ENCODE measurements at regions not wholly inside any gene's neighbourhood (a gene's known extent, or its start where the extent isn't known, plus 50 kb on each side); places are given as distances from the start of the nearest gene placed in this dataset.

GRCh38 chr2:47234456-47234855 lies 58.1 kb upstream of the CALM2 start:
- H3K4me1 Mint-ChIP-seq = no peaks in the 10 kb centered on the region
- no peak overlapping the region for H3K27ac Mint-ChIP-seq
- H3K9me3 Mint-ChIP-seq = peaks cover 0 to 2% (median 0%) of the 10 kb centered on the region in 7 donors
- no peaks in the 10 kb centered on the region for H3K36me3 Mint-ChIP-seq
- DNase-seq = no peak
- no peak for ATAC-seq (ENCODE audit: low read depth in 2 of 2)
- H3K4me3 Mint-ChIP-seq = no peak overlapping the region
- H3K27me3 Mint-ChIP-seq = peaks cover 0 to 11% (median 10%) of the 10 kb centered on the region in 3 donors

- Mint-ChIP-seq H3K27ac (peak overlapping the region in 1 of 6 donors; percentile 7), H3K4me3 (no peak overlapping the region), H3K27me3 (peaks cover 0 to 11% (median 10%) of the 10 kb centered on the region in 3 donors), H3K36me3 (no peaks in the 10 kb centered on the region), H3K4me1 (peaks cover 0 to under 1% (median 0%) of the 10 kb centered on the region in 3 donors), H3K9me3 (peaks cover 0 to 2% (median 0%) of the 10 kb centered on the region in 7 donors)
- ATAC-seq (ENCODE audit: low read depth in 2 of 2) (no peak), DNase-seq (no peak)
Observed at GRCh38 chr2:47232738-47233415, 56.6 kb upstream of the CALM2 start.

GRCh38 chr2:47230418-47230817 lies 54.1 kb upstream of the CALM2 start:
- peaks cover 5 to 18% (median 10%) of the 10 kb centered on the region in 3 donors for H3K4me1 Mint-ChIP-seq
- no peak overlapping the region for H3K27ac Mint-ChIP-seq
- no peaks in the 10 kb centered on the region for H3K36me3 Mint-ChIP-seq
- no peaks in the 10 kb centered on the region for H3K9me3 Mint-ChIP-seq
- DNase-seq (no peak), ATAC-seq (ENCODE audit: low read depth in 2 of 2) (no peak)
- H3K27me3 Mint-ChIP-seq = peaks cover 0 to 10% (median 7%) of the 10 kb centered on the region in 3 donors
- H3K4me3 Mint-ChIP-seq = no peak overlapping the region

GRCh38 chr2:47227532-47228279 lies 51.4 kb upstream of the CALM2 start:
- Mint-ChIP-seq H3K9me3 (no peaks in the 10 kb centered on the region), H3K27ac (peak overlapping the region in 2 of 6 donors; percentile 42 to 47), H3K36me3 (no peaks in the 10 kb centered on the region), H3K4me3 (peak overlapping the region in 1 of 8 donors; percentile 15), H3K4me1 (peaks cover 5 to 18% (median 10%) of the 10 kb centered on the region in 3 donors), H3K27me3 (no peaks in the 10 kb centered on the region)
- no peak for DNase-seq
- ATAC-seq (ENCODE audit: low read depth in 2 of 2) = no peak

GRCh38 chr2:47226923-47227220 lies 50.6 kb upstream of the CALM2 start:
- Mint-ChIP-seq H3K9me3 (no peaks in the 10 kb centered on the region), H3K27ac (no peak overlapping the region), H3K27me3 (no peaks in the 10 kb centered on the region), H3K36me3 (no peaks in the 10 kb centered on the region), H3K4me3 (no peak overlapping the region), H3K4me1 (peaks cover 5 to 18% (median 10%) of the 10 kb centered on the region in 3 donors)
- no peak for DNase-seq
- ATAC-seq (ENCODE audit: low read depth in 2 of 2) = no peak

- peak; percentile 11 for DNase-seq
- H3K27ac Mint-ChIP-seq = peak overlapping the region in 2 of 6 donors; percentile 30 to 68
- H3K27me3 Mint-ChIP-seq = no peaks in the 10 kb centered on the region
- H3K9me3 Mint-ChIP-seq = no peaks in the 10 kb centered on the region
- peaks cover 5 to 18% (median 10%) of the 10 kb centered on the region in 3 donors for H3K4me1 Mint-ChIP-seq
- H3K36me3 Mint-ChIP-seq = no peaks in the 10 kb centered on the region
- peak overlapping the region in 1 of 8 donors; percentile 72 for H3K4me3 Mint-ChIP-seq
- peak; percentile 81 to 83 for ATAC-seq (ENCODE audit: low read depth in 2 of 2)
Observed at GRCh38 chr2:47226132-47226922, 50.0 kb upstream of the CALM2 start.
